ENCODE measurements at regions not wholly inside any gene's neighbourhood (a gene's known extent, or its start where the extent isn't known, plus 50 kb on each side); places are given as distances from the start of the nearest gene placed in this dataset.

- no peak overlapping the region for H3K27ac ChIP-seq
- no peak overlapping the region for H3K4me3 ChIP-seq
- no peak for DNase-seq (ENCODE audit: low read depth in 1 of 2, low spot score in 1 of 2)
- H3K27me3 ChIP-seq, result no peaks in the 10 kb centered on the region
- H3K4me1 ChIP-seq (ENCODE audit: low read depth), result no peaks in the 10 kb centered on the region
- H3K36me3 ChIP-seq, result no peaks in the 10 kb centered on the region
- TF ChIP-seq, protein P1, sequence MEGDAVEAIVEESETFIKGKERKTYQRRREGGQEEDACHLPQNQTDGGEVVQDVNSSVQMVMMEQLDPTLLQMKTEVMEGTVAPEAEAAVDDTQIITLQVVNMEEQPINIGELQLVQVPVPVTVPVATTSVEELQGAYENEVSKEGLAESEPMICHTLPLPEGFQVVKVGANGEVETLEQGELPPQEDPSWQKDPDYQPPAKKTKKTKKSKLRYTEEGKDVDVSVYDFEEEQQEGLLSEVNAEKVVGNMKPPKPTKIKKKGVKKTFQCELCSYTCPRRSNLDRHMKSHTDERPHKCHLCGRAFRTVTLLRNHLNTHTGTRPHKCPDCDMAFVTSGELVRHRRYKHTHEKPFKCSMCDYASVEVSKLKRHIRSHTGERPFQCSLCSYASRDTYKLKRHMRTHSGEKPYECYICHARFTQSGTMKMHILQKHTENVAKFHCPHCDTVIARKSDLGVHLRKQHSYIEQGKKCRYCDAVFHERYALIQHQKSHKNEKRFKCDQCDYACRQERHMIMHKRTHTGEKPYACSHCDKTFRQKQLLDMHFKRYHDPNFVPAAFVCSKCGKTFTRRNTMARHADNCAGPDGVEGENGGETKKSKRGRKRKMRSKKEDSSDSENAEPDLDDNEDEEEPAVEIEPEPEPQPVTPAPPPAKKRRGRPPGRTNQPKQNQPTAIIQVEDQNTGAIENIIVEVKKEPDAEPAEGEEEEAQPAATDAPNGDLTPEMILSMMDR (IDR thresholded peaks at IDR 0.05; ENCODE audit: low read depth, low read length), result no peak
- H3K9me3 ChIP-seq (ENCODE audit: low read depth), result no peaks in the 10 kb centered on the region
Observed at GRCh38 chr9:26748449-26749058, 144.0 kb downstream of the CAAP1 start.

GRCh38 chr9:26747611-26748010 lies 145.0 kb downstream of the CAAP1 start:
- H3K36me3 ChIP-seq, result no peaks in the 10 kb centered on the region
- DNase-seq (ENCODE audit: low read depth in 1 of 2, low spot score in 1 of 2), result no peak
- TF ChIP-seq, protein P1 (IDR thresholded peaks at IDR 0.05; ENCODE audit: low read depth, low read length), result no peak
- H3K4me3 ChIP-seq, result no peak overlapping the region
- H3K27me3 ChIP-seq, result no peaks in the 10 kb centered on the region
- no peaks in the 10 kb centered on the region for H3K4me1 ChIP-seq (ENCODE audit: low read depth)
- no peak overlapping the region for H3K27ac ChIP-seq
- no peaks in the 10 kb centered on the region for H3K9me3 ChIP-seq (ENCODE audit: low read depth)

DNA sequence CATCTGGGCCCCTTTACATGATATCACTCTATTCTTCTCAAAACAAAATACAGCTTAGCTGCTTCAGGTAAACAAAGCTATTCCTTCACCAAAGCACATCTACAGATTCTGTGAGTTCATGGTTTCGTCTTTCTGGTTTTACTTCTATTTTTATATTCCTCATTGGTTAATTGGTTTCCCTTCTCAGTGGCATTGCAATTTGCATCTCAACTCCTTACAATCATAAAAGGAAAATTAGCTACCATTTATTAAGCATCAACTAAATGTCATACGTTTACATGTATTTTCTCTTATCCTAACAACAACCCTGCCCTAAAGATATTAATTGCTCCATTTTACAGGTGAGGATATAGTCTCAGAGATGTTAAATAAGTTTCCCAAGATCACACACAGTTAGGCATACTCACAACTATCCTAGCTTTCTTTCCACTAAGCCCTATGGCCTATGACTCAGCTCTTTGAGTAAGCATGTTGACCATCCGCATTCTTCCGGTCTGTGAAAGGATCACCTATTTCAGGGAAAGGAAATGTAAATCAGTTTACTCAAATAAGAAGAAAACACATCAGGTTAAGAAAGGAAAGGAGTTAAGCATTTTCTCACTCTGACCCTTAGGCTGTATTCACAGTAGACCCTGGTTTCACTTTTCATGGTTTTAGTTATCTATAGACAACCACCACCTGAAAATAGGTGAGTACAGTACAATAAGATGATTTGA lies 146.1 kb downstream of the CAAP1 start:
- no peak overlapping the region for H3K27ac ChIP-seq
- H3K36me3 ChIP-seq, result no peaks in the 10 kb centered on the region
- H3K9me3 ChIP-seq (ENCODE audit: low read depth), result no peaks in the 10 kb centered on the region
- no peaks in the 10 kb centered on the region for H3K4me1 ChIP-seq (ENCODE audit: low read depth)
- no peaks in the 10 kb centered on the region for H3K27me3 ChIP-seq
- peak in 1 of 2 donors; percentile 14 for DNase-seq (ENCODE audit: low read depth in 1 of 2, low spot score in 1 of 2)
- TF ChIP-seq, protein P1 (IDR thresholded peaks at IDR 0.05; ENCODE audit: low read depth, low read length), result no peak
- H3K4me3 ChIP-seq, result no peak overlapping the region

GRCh38 chr9:26745111-26745510 lies 147.5 kb downstream of the CAAP1 start:
- Histone ChIP-seq H3K4me3 (no peak overlapping the region), H3K4me1 (ENCODE audit: low read depth) (no peaks in the 10 kb centered on the region), H3K36me3 (no peaks in the 10 kb centered on the region), H3K27me3 (no peaks in the 10 kb centered on the region), H3K9me3 (ENCODE audit: low read depth) (no peaks in the 10 kb centered on the region), H3K27ac (no peak overlapping the region)
- TF ChIP-seq, protein P1 (IDR thresholded peaks at IDR 0.05; ENCODE audit: low read depth, low read length), result no peak
- DNase-seq (ENCODE audit: low read depth in 1 of 2, low spot score in 1 of 2), result no peak

- DNase-seq (ENCODE audit: low read depth in 1 of 2, low spot score in 1 of 2), result peak; percentile 41 to 54
Observed at GRCh38 chr9:26744191-26744965, 148.2 kb downstream of the CAAP1 start.

More at GRCh38 chr9:26744191-26744965, 148.2 kb downstream of the CAAP1 start:
- Histone ChIP-seq H3K36me3 (no peaks in the 10 kb centered on the region), H3K4me1 (ENCODE audit: low read depth) (no peaks in the 10 kb centered on the region), H3K27me3 (no peaks in the 10 kb centered on the region), H3K9me3 (ENCODE audit: low read depth) (no peaks in the 10 kb centered on the region), H3K27ac (no peak overlapping the region), H3K4me3 (no peak overlapping the region)
- TF ChIP-seq, protein P1 (IDR thresholded peaks at IDR 0.05; ENCODE audit: low read depth, low read length), result peak; percentile 66
